GM12873 (cell line): ENCODE measurements at regions not wholly inside any gene's neighbourhood (a gene's known extent, or its start where the extent isn't known, plus 50 kb on each side); places are given as distances from the start of the nearest gene placed in this dataset.

Experiments
- TF ChIP-seq, protein P1 (sequence below): IDR thresholded peaks from 2 replicates; pipeline ENCODE4 v1.5.1; 2012; ENCODE audit warnings: low read depth, mild to moderate bottlenecking, moderate library complexity, low read length, control low read depth; ENCODE audit not compliant: insufficient read depth; ENCODE audit errors: missing control alignments

GRCh38 chr1:244963231-244963826, 99.0 kb upstream of the HNRNPU start:
- TF ChIP-seq, protein P1, sequence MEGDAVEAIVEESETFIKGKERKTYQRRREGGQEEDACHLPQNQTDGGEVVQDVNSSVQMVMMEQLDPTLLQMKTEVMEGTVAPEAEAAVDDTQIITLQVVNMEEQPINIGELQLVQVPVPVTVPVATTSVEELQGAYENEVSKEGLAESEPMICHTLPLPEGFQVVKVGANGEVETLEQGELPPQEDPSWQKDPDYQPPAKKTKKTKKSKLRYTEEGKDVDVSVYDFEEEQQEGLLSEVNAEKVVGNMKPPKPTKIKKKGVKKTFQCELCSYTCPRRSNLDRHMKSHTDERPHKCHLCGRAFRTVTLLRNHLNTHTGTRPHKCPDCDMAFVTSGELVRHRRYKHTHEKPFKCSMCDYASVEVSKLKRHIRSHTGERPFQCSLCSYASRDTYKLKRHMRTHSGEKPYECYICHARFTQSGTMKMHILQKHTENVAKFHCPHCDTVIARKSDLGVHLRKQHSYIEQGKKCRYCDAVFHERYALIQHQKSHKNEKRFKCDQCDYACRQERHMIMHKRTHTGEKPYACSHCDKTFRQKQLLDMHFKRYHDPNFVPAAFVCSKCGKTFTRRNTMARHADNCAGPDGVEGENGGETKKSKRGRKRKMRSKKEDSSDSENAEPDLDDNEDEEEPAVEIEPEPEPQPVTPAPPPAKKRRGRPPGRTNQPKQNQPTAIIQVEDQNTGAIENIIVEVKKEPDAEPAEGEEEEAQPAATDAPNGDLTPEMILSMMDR = no peak

GRCh38 chr1:244962130-244962529, 97.8 kb upstream of the HNRNPU start:
- TF ChIP-seq, protein P1 = no peak

DNA sequence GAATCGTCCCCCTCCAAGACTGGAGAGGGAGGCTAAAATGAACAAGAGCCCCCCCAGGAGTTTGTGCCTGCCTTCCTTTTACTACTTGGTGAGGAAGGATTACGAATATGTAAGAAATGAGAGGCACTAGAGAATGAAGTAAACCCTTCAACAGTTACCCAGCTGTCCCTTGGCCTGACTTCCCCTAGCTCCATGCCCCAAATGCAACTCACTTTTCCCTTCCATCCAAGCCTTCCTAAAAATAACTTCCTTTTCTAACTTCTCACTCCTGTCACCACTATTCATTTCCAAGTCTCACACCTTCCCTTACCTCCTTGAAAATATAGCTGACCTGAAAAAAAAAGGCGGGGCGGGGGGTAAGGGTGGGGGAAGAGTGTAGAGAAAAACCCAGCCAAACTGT, 96.6 kb upstream of the HNRNPU start:
- TF ChIP-seq, protein P1 = no peak

- TF ChIP-seq, protein P1 = no peak
Observed at GRCh38 chr1:244958593-244958992, 94.2 kb upstream of the HNRNPU start.

GRCh38 chr1:244957525-244957924, 93.2 kb upstream of the HNRNPU start:
- TF ChIP-seq, protein P1 = no peak

DNA sequence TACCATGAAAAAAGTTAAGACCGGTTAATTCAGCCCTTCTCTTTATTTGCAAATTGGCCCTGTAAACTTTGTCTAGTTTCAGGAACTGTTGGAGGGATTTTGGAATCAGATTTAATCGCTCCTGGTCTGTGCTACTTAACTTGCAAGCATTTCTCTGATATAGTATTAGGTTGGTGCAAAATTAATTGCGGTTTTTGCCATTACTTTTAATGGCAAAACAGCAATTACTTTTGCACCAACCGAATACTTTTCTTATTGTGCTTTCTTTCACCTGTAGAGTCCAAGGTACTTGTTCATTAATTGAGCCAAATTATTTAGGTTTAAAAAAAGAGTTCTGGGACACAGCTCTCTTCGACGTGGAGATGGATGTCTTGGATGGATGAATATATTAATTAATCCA, 92.8 kb upstream of the HNRNPU start:
- TF ChIP-seq, protein P1 = no peak

DNA sequence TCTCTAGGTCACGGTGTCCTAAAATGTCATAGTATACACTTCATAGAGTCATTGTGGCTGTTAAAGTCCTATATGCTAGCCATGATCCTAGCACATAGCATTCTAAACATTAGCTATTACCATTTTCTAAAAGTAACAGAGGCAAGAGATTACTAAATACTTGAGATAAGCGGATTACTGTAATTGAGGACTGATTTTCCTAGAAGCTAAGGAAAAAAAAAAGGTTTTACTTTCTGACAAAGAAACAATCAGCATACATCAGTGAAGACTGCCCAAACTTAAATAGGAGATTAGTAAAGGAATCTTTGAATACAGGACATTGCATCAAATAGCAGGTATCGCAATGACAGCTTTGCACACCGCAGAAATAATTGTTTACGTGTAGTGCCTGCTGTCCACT, 91.3 kb upstream of the HNRNPU start:
- TF ChIP-seq, protein P1 = no peak
